H1 (cell line): ENCODE measurements at regions not wholly inside any gene's neighbourhood (a gene's known extent, or its start where the extent isn't known, plus 50 kb on each side); places are given as distances from the start of the nearest gene placed in this dataset.

Experiments used
- CTCF ChIA-PET: fragments of 300-600 bp; sonication (Branson Sonifier 250); formaldehyde crosslinking; loops from one replicate; lab custom pipeline; 2021; ENCODE audit not compliant: partially characterized antibody; lab: Charles Lee
- POLR2A ChIA-PET: fragments of 300-600 bp; sonication (Branson Sonifier 250); formaldehyde crosslinking; loops from one replicate; lab custom pipeline; 2021; ENCODE audit warnings: inconsistent platforms; ENCODE audit not compliant: partially characterized antibody; lab: Charles Lee
- DNase-seq, 2 experiments: peaks; one replicate each; pipeline versions ENCODE4 v3.0.0 to v3.0.0-alpha.2; 2010 to 2022; ENCODE audit warnings: low spot score in 2 of 2, low read depth in 1 of 2, mixed read lengths in 1 of 2
- FAIRE-seq: peaks from 2 replicates; lab custom pipeline; 2011; peaks lifted over from hg19 to GRCh38; lab: Jason Lieb, UNC
- H2AFZ ChIP-seq: 2 replicates; pipeline ENCODE4 v1.8.1; 2012; ENCODE audit warnings: low read length, inconsistent platforms
- H2AK5ac ChIP-seq: 2 replicates; pipeline ENCODE4 v1.6.1; 2013; ENCODE audit warnings: low read depth, low read length
- H2BK120ac ChIP-seq: replicated peaks from 2 replicates; pipeline ENCODE3; 2013; ENCODE audit warnings: low read depth, low read length, inconsistent platforms
- H2BK12ac ChIP-seq: 2 replicates; pipeline ENCODE4 v1.6.1; 2013; ENCODE audit warnings: low read depth, low read length
- H2BK15ac ChIP-seq: 2 replicates; pipeline ENCODE4 v1.6.1; 2013; ENCODE audit warnings: low read length
- H2BK20ac ChIP-seq: 2 replicates; pipeline ENCODE4 v1.6.1; 2013; ENCODE audit warnings: low read length
- H2BK5ac ChIP-seq: 2 replicates; pipeline ENCODE4 v1.6.1; 2013; ENCODE audit warnings: low read depth, low read length
- H3K14ac ChIP-seq: 2 replicates; pipeline ENCODE4 v1.6.1; 2013; ENCODE audit warnings: inconsistent platforms; ENCODE audit not compliant: insufficient read length
- H3K18ac ChIP-seq: 2 replicates; pipeline ENCODE4 v1.6.1; 2013; ENCODE audit warnings: low read length; ENCODE audit errors: extremely low read depth
- H3K23ac ChIP-seq: 2 replicates; pipeline ENCODE4 v1.6.1; 2013; ENCODE audit warnings: inconsistent platforms; ENCODE audit not compliant: insufficient read length
- H3K23me2 ChIP-seq: 2 replicates; pipeline ENCODE4 v1.6.1; 2013; ENCODE audit warnings: low read depth, low read length
- H3K27ac ChIP-seq: 2 replicates; pipeline ENCODE4 v1.6.1; 2011; ENCODE audit warnings: low read depth, low read length, inconsistent platforms
- H3K27me3 ChIP-seq, 4 experiments: replicated peaks in 1 of 4; 1 replicate in 1 of 4; 2 replicates in 3 of 4; pipeline versions ENCODE4 v1.6.1 to v1.8.1; 2011 to 2013; ENCODE audit warnings: low read length in 3 of 4, mild to moderate bottlenecking in 3 of 4, inconsistent platforms in 2 of 4, mixed read lengths in 2 of 4, moderate library complexity in 1 of 4; ENCODE audit not compliant: control insufficient read depth in 3 of 4, insufficient read depth in 3 of 4; ENCODE audit errors: extremely low read depth in 1 of 4
- H3K36me3 ChIP-seq, 4 experiments: 2 replicates each; pipeline versions ENCODE4 v1.6.1 to v1.8.1; 2011 to 2013; ENCODE audit warnings: mild to moderate bottlenecking in 4 of 4, low read length in 3 of 4, moderate library complexity in 2 of 4, control low read depth in 1 of 4, inconsistent platforms in 1 of 4; ENCODE audit not compliant: insufficient read depth in 4 of 4, control insufficient read depth in 2 of 4
- H3K4ac ChIP-seq: replicated peaks from 2 replicates; pipeline ENCODE3; 2013; ENCODE audit warnings: low read length, low read depth, mixed read lengths, inconsistent platforms; ENCODE audit not compliant: insufficient read length
- H3K4me1 ChIP-seq, 4 experiments: replicated peaks in 1 of 4; 1 replicate in 1 of 4; 2 replicates in 3 of 4; pipeline versions ENCODE4 v1.6.1 to v1.8.1; 2011 to 2013; ENCODE audit warnings: low read length in 3 of 4, inconsistent platforms in 2 of 4, mixed read lengths in 1 of 4; ENCODE audit not compliant: insufficient read depth in 4 of 4, control insufficient read depth in 3 of 4
- H3K4me2 ChIP-seq, 2 experiments: 2 replicates each; pipeline versions ENCODE4 v1.6.1 to v1.8.1; 2011 to 2013; ENCODE audit warnings: low read depth in 2 of 2, low read length in 2 of 2, control low read depth in 1 of 2, inconsistent platforms in 1 of 2, mild to moderate bottlenecking in 1 of 2; ENCODE audit not compliant: insufficient read depth in 1 of 2
- H3K4me3 ChIP-seq, 4 experiments: fragments of 200-600, 300-600 bp in 1 of 4; sonication (generic), shearing (Covaris generic), sonication (Bioruptor Twin) in 1 of 4; 2 replicates each; pipeline versions ENCODE4 v1.5.1 to v1.8.1; 2011 to 2016; ENCODE audit warnings: low read length in 4 of 4, low read depth in 3 of 4, control low read depth in 2 of 4, inconsistent platforms in 2 of 4, mild to moderate bottlenecking in 2 of 4, mixed read lengths in 1 of 4, moderate library complexity in 1 of 4; ENCODE audit not compliant: insufficient read depth in 2 of 4; ENCODE audit errors: extremely low read depth in 1 of 4
- H3K56ac ChIP-seq: replicated peaks from 2 replicates; pipeline ENCODE3; 2013; ENCODE audit warnings: low read depth, mild to moderate bottlenecking, mixed read lengths, low read length, inconsistent platforms; ENCODE audit not compliant: insufficient read length
- H3K79me1 ChIP-seq: 2 replicates; pipeline ENCODE4 v1.6.1; 2013; ENCODE audit warnings: low read depth, low read length, control low read depth
- H3K79me2 ChIP-seq, 2 experiments: 2 replicates each; pipeline versions ENCODE4 v1.6.1 to v1.8.1; 2012 to 2013; ENCODE audit warnings: low read length in 2 of 2, mild to moderate bottlenecking in 2 of 2, inconsistent platforms in 1 of 2; ENCODE audit not compliant: insufficient read depth in 2 of 2, control insufficient read depth in 1 of 2
- H3K9ac ChIP-seq, 4 experiments: replicated peaks in 1 of 4; 1 replicate in 1 of 4; 2 replicates in 3 of 4; pipeline versions ENCODE4 v1.6.1 to v1.8.1; 2011 to 2013; ENCODE audit warnings: low read depth in 3 of 4, low read length in 3 of 4, control low read depth in 2 of 4, mild to moderate bottlenecking in 2 of 4, moderate library complexity in 2 of 4, inconsistent platforms in 1 of 4; ENCODE audit errors: extremely low read depth in 1 of 4
- H3K9me3 ChIP-seq, 2 experiments: 2 replicates each; pipeline versions ENCODE4 v1.6.1 to v1.8.1; 2012 to 2013; ENCODE audit warnings: mild to moderate bottlenecking in 2 of 2, moderate library complexity in 2 of 2, control low read depth in 1 of 2, inconsistent platforms in 1 of 2, low read depth in 1 of 2, low read length in 1 of 2, mixed read lengths in 1 of 2; ENCODE audit not compliant: insufficient read depth in 2 of 2
- H4K20me1 ChIP-seq, 2 experiments: replicated peaks in 1 of 2; 2 replicates each; pipeline versions ENCODE3 to v1.8.1; 2011 to 2013; ENCODE audit warnings: inconsistent platforms in 2 of 2, low read length in 2 of 2, mild to moderate bottlenecking in 1 of 2; ENCODE audit not compliant: insufficient read depth in 2 of 2, control insufficient read depth in 1 of 2
- H4K5ac ChIP-seq: 2 replicates; pipeline ENCODE4 v1.6.1; 2013; ENCODE audit warnings: low read length, low read depth, mixed read lengths, inconsistent platforms; ENCODE audit not compliant: insufficient read length
- H4K8ac ChIP-seq: 2 replicates; pipeline ENCODE4 v1.8.0; 2013; ENCODE audit warnings: mild to moderate bottlenecking, moderate library complexity, low read length, inconsistent platforms; ENCODE audit not compliant: insufficient read depth; ENCODE audit errors: extremely low read depth
- H4K91ac ChIP-seq: replicated peaks from 2 replicates; pipeline ENCODE3; 2013; ENCODE audit warnings: low read length, mixed read lengths, inconsistent platforms; ENCODE audit not compliant: insufficient read length
- CEBPB ChIP-seq: IDR thresholded peaks from 2 replicates; pipeline ENCODE4 v1.6.1; 2012; ENCODE audit warnings: low read depth, low read length
- EP300 ChIP-seq, 2 experiments: IDR thresholded peaks; 1 replicate in 1 of 2; 2 replicates in 1 of 2; pipeline ENCODE4 v1.6.1; 2011 to 2012; ENCODE audit warnings: low read depth in 2 of 2, low read length in 2 of 2, mild to moderate bottlenecking in 2 of 2, borderline replicate concordance in 1 of 2, inconsistent platforms in 1 of 2, moderate library complexity in 1 of 2
- KDM4A ChIP-seq: IDR thresholded peaks from one replicate; pipeline ENCODE4 v1.7.1; 2012; ENCODE audit warnings: low read depth, mild to moderate bottlenecking, moderate library complexity, low read length, inconsistent platforms; ENCODE audit not compliant: severe bottlenecking
- KDM5A ChIP-seq: fragments of 200-600 bp; IDR thresholded peaks from 2 replicates; pipeline ENCODE4 v1.7.1; 2012; ENCODE audit warnings: mild to moderate bottlenecking, low read length, inconsistent platforms, mixed read lengths
- POLR2AphosphoS5 ChIP-seq: IDR thresholded peaks from 2 replicates; pipeline ENCODE4 v1.6.1; 2011; ENCODE audit warnings: low read depth, low read length
- TAF1 ChIP-seq: IDR thresholded peaks from 2 replicates; pipeline ENCODE4 v1.6.1; 2011; ENCODE audit warnings: mild to moderate bottlenecking, low read depth, low read length
- TEAD4 ChIP-seq: IDR thresholded peaks from 2 replicates; pipeline ENCODE4 v1.6.1; 2012; ENCODE audit warnings: low read depth, low read length, inconsistent platforms, mixed read lengths

DNA sequence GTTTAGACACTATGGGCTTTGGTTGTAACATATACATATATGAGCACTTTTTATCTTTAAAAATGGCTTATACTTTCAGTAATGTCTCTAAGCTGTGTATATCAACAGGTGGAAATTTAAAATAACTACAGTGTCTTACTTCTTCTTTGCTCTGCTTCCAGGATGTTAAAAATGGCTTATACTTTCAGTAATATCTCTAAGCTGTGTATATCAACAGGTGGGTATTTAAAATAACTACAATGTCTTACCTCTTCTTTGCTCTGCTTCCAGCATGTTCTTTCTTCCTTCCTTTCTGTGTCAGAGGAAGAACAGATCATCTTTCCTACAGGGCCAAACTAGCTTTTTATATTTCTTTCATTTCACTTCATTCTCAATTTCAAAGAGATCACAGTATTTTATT is 689.6 kb downstream of the EPHA4 start:
- TF ChIP-seq CEBPB (no peak), EP300 (IDR thresholded peaks at IDR 0.05; ENCODE audit: borderline replicate concordance in 1 of 2, low read depth in 2 of 2, low read length in 2 of 2) (no peak), POLR2AphosphoS5 (no peak), KDM4A (no peak), KDM5A (no peak), TAF1 (no peak), TEAD4 (no peak)
- TF ChIP-seq, all 59 proteins: peak for 0
- no peak overlapping the region for H2AK5ac ChIP-seq
- H2BK5ac ChIP-seq: no peak overlapping the region
- ChIA-PET POLR2A (interaction anchor here (0.5 kb wide), 1 partner anchor 700 kb away, joined by 3 read pairs; no protein-coding TSS in a partner anchor), CTCF (interaction anchor here (0.6 to 1.2 kb wide), 3 partner anchors 11 to 48 kb away, joined by 3 read pairs; no protein-coding TSS in a partner anchor)
- H3K14ac ChIP-seq: no peak overlapping the region
- H3K56ac ChIP-seq: no peak overlapping the region
- no peaks in the 10 kb centered on the region for H3K79me1 ChIP-seq
- H4K5ac ChIP-seq: no peak overlapping the region
- H3K23ac ChIP-seq: no peak overlapping the region
- no peak overlapping the region for H2BK20ac ChIP-seq
- no peak overlapping the region for H3K4me2 ChIP-seq
- H4K91ac ChIP-seq: no peak overlapping the region
- no peak overlapping the region for H3K4ac ChIP-seq
- H2BK12ac ChIP-seq: no peak overlapping the region
- H2BK15ac ChIP-seq: no peak overlapping the region
- H4K8ac ChIP-seq: no peak overlapping the region
- H3K9me3 ChIP-seq: no peaks in the 10 kb centered on the region
- no peak overlapping the region for H3K18ac ChIP-seq
- H3K4me1 ChIP-seq: peaks cover 0 to 5% (median under 1%) of the 10 kb centered on the region in 4 experiments; a peak in 1 of 7 replicates
- FAIRE-seq: no peak
- H2BK120ac ChIP-seq: no peak overlapping the region
- H3K27me3 ChIP-seq: no peaks in the 10 kb centered on the region
- DNase-seq: no peak
- no peak overlapping the region for H2AFZ ChIP-seq
- no peaks in the 10 kb centered on the region for H3K23me2 ChIP-seq
- H3K36me3 ChIP-seq: no peaks in the 10 kb centered on the region
- no peaks in the 10 kb centered on the region for H4K20me1 ChIP-seq
- no peak overlapping the region for H3K27ac ChIP-seq
- no peaks in the 10 kb centered on the region for H3K79me2 ChIP-seq
- H3K4me3 ChIP-seq: no peak overlapping the region
- no peak overlapping the region for H3K9ac ChIP-seq
